ENCODE measurements at regions not wholly inside any gene's neighbourhood (a gene's known extent, or its start where the extent isn't known, plus 50 kb on each side); places are given as distances from the start of the nearest gene placed in this dataset.

DNA sequence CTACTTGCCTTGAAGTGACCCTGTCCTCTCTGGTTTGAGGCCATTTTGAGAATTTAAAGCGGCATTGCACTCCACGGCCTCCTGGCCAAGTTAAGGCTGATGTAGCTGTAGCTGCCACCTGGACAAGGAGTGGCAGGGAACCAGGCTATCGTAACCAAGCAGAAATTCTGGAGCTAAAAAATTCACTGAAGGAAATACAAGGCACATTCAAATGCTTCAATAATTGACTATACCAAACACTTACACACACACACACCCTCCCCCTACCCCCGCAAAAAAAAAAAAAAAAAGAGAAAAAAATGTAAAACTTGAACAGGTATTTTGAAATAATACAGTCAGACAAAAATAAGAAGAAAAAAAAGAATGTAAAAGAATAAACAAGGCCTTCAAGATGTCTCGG is 409.0 kb upstream of the SEMA3A start:
- Histone ChIP-seq H3K4me3 (ENCODE audit: low read depth, low read length) (no peak overlapping the region), H3K9me3 (ENCODE audit: control insufficient read depth, insufficient read depth, low read length) (no peaks in the 10 kb centered on the region), H3K27me3 (ENCODE audit: control insufficient read depth, insufficient read depth, low read length) (no peaks in the 10 kb centered on the region), H3K27ac (ENCODE audit: low read depth, low read length) (no peak overlapping the region)
- ChIA-PET CTCF (no interaction called here), POLR2A (no interaction called here)
- no peak for DNase-seq (ENCODE audit: low read depth, low spot score)
- TF ChIP-seq, protein P1, sequence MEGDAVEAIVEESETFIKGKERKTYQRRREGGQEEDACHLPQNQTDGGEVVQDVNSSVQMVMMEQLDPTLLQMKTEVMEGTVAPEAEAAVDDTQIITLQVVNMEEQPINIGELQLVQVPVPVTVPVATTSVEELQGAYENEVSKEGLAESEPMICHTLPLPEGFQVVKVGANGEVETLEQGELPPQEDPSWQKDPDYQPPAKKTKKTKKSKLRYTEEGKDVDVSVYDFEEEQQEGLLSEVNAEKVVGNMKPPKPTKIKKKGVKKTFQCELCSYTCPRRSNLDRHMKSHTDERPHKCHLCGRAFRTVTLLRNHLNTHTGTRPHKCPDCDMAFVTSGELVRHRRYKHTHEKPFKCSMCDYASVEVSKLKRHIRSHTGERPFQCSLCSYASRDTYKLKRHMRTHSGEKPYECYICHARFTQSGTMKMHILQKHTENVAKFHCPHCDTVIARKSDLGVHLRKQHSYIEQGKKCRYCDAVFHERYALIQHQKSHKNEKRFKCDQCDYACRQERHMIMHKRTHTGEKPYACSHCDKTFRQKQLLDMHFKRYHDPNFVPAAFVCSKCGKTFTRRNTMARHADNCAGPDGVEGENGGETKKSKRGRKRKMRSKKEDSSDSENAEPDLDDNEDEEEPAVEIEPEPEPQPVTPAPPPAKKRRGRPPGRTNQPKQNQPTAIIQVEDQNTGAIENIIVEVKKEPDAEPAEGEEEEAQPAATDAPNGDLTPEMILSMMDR (IDR thresholded peaks at IDR 0.05; ENCODE audit: low read depth, low read length): no peak

- TF ChIP-seq, protein P1 (IDR thresholded peaks at IDR 0.05; ENCODE audit: low read depth, low read length): no peak
- Histone ChIP-seq H3K4me3 (ENCODE audit: low read depth, low read length) (no peak overlapping the region), H3K9me3 (ENCODE audit: control insufficient read depth, insufficient read depth, low read length) (no peaks in the 10 kb centered on the region), H3K27me3 (ENCODE audit: control insufficient read depth, insufficient read depth, low read length) (no peaks in the 10 kb centered on the region), H3K27ac (ENCODE audit: low read depth, low read length) (no peak overlapping the region)
- ChIA-PET CTCF (interaction anchor here (0.6 kb wide), 1 partner anchor 26 kb away, joined by 3 read pairs; no protein-coding TSS in a partner anchor), POLR2A (no interaction called here)
- no peak for DNase-seq (ENCODE audit: low read depth, low spot score)
Observed at GRCh38 chr7:84595026-84595425, 400.4 kb upstream of the SEMA3A start.

DNA sequence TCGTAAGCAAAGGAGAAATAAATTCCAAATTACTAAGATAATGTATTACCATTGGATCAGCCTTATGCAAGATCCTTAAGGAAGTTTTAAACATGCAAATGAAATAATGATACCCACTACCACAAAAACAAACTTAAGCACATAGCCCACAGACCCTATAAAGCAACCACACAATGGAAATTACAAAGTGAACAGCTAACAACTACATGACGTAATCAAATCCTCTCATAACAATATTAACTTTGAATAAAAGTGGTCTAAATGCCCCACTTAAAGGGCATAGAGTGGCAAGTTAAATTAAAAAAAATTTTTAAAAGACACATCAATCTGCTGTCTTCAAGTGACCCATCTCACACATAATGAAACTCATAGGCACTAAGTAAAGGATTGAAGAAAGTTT is 397.3 kb upstream of the SEMA3A start:
- DNase-seq (ENCODE audit: low read depth, low spot score): no peak
- ChIA-PET POLR2A (no interaction called here), CTCF (no interaction called here)
- H3K9me3 ChIP-seq (ENCODE audit: control insufficient read depth, insufficient read depth, low read length): 0 out of 2 replicates have a peak, but pooled peaks cover 4% of the 10 kb centered on the region
- H3K27me3 ChIP-seq (ENCODE audit: control insufficient read depth, insufficient read depth, low read length): no peaks in the 10 kb centered on the region
- no peak overlapping the region for H3K27ac ChIP-seq (ENCODE audit: low read depth, low read length)
- TF ChIP-seq, protein P1 (IDR thresholded peaks at IDR 0.05; ENCODE audit: low read depth, low read length): no peak
- no peak overlapping the region for H3K4me3 ChIP-seq (ENCODE audit: low read depth, low read length)

DNA sequence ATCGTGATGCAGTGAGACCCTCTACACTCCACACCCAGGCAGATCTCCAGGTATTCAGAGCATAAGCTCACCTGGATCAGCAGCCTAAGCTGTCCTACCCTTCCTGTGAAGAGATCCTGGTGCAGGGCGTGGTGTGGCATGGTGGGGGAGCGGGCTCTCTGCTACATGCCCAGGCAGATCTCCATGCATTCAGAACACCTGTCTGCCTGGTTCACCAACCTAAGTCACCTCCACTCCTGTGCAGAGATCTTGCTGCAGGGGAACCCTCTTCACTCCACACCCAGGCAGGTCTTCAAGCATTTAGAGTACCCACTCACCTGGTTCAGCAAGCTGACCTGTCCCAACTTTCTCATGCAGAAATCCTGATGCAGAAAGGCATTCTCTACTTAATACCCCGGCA is 394.4 kb upstream of the SEMA3A start:
- Histone ChIP-seq H3K4me3 (ENCODE audit: low read depth, low read length) (no peak overlapping the region), H3K27me3 (ENCODE audit: control insufficient read depth, insufficient read depth, low read length) (no peaks in the 10 kb centered on the region), H3K9me3 (ENCODE audit: control insufficient read depth, insufficient read depth, low read length) (0 out of 2 replicates have a peak, but pooled peaks cover 4% of the 10 kb centered on the region), H3K27ac (ENCODE audit: low read depth, low read length) (no peak overlapping the region)
- ChIA-PET CTCF (no interaction called here), POLR2A (no interaction called here)
- TF ChIP-seq, protein P1 (IDR thresholded peaks at IDR 0.05; ENCODE audit: low read depth, low read length): no peak
- DNase-seq (ENCODE audit: low read depth, low spot score): no peak

GRCh38 chr7:84583331-84583730 is 388.7 kb upstream of the SEMA3A start:
- Histone ChIP-seq H3K9me3 (ENCODE audit: control insufficient read depth, insufficient read depth, low read length) (no peaks in the 10 kb centered on the region), H3K27ac (ENCODE audit: low read depth, low read length) (no peak overlapping the region), H3K27me3 (ENCODE audit: control insufficient read depth, insufficient read depth, low read length) (no peaks in the 10 kb centered on the region), H3K4me3 (ENCODE audit: low read depth, low read length) (no peak overlapping the region)
- POLR2A ChIA-PET: no interaction called here
- CTCF ChIA-PET: no interaction called here
- no peak for DNase-seq (ENCODE audit: low read depth, low spot score)
- TF ChIP-seq, protein P1 (IDR thresholded peaks at IDR 0.05; ENCODE audit: low read depth, low read length): no peak

Data from AG04450 (cell line).